ENCODE measurements at regions not wholly inside any gene's neighbourhood (a gene's known extent, or its start where the extent isn't known, plus 50 kb on each side); places are given as distances from the start of the nearest gene placed in this dataset.
A peak's percentile ranks its signal among the peaks of the same experiment; 100 is the strongest.

- Histone ChIP-seq H3K36me3 (ENCODE audit: control insufficient read depth, insufficient read depth, low read length) (no peaks in the 10 kb centered on the region), H3K4me3 (ENCODE audit: low read depth, low read length) (no peak overlapping the region), H3K4me1 (ENCODE audit: control insufficient read depth, insufficient read depth, low read length) (peaks cover 12% of the 10 kb centered on the region), H3K9me3 (ENCODE audit: control insufficient read depth, insufficient read depth, low read length) (no peaks in the 10 kb centered on the region), H3K27ac (ENCODE audit: low read depth, low read length) (peak overlapping the region; percentile 63), H3K27me3 (ENCODE audit: control insufficient read depth, insufficient read depth, low read length) (no peaks in the 10 kb centered on the region)
- peak in 5 of 6 donors; percentile 17 to 69 (median 33) for DNase-seq (ENCODE audit: low read depth in 4 of 6, low spot score in 6 of 6)
- WGBS (ENCODE audit: insufficient coverage): 28% methylated on average over 5 of the region's 6 CpGs
Measured at GRCh38 chr6:14350210-14350609, 232.6 kb downstream of the CD83 start.

- no peak for DNase-seq (ENCODE audit: low read depth in 4 of 6, low spot score in 6 of 6)
- no peak overlapping the region for H3K4me3 ChIP-seq (ENCODE audit: low read depth, low read length)
- H3K27me3 ChIP-seq (ENCODE audit: control insufficient read depth, insufficient read depth, low read length): no peaks in the 10 kb centered on the region
- WGBS (ENCODE audit: insufficient coverage): 93% methylated on average over 2 of the region's 3 CpGs
- H3K9me3 ChIP-seq (ENCODE audit: control insufficient read depth, insufficient read depth, low read length): no peaks in the 10 kb centered on the region
- H3K4me1 ChIP-seq (ENCODE audit: control insufficient read depth, insufficient read depth, low read length): peaks cover 12% of the 10 kb centered on the region
- H3K27ac ChIP-seq (ENCODE audit: low read depth, low read length): no peak overlapping the region
- H3K36me3 ChIP-seq (ENCODE audit: control insufficient read depth, insufficient read depth, low read length): no peaks in the 10 kb centered on the region
Measured at GRCh38 chr6:14353281-14353680, 235.7 kb downstream of the CD83 start.

- H3K27me3 ChIP-seq (ENCODE audit: control insufficient read depth, insufficient read depth, low read length): no peaks in the 10 kb centered on the region
- H3K36me3 ChIP-seq (ENCODE audit: control insufficient read depth, insufficient read depth, low read length): no peaks in the 10 kb centered on the region
- DNase-seq (ENCODE audit: low read depth in 4 of 6, low spot score in 6 of 6): no peak
- no peak overlapping the region for H3K27ac ChIP-seq (ENCODE audit: low read depth, low read length)
- no peaks in the 10 kb centered on the region for H3K9me3 ChIP-seq (ENCODE audit: control insufficient read depth, insufficient read depth, low read length)
- peaks cover 12% of the 10 kb centered on the region for H3K4me1 ChIP-seq (ENCODE audit: control insufficient read depth, insufficient read depth, low read length)
- no CpG with 5 or more reads among the region's 2 CpGs for WGBS (ENCODE audit: insufficient coverage)
- H3K4me3 ChIP-seq (ENCODE audit: low read depth, low read length): no peak overlapping the region
Measured at GRCh38 chr6:14353798-14354197, 236.2 kb downstream of the CD83 start.

GRCh38 chr6:14354919-14355572, 237.5 kb downstream of the CD83 start:
- Histone ChIP-seq H3K4me3 (ENCODE audit: low read depth, low read length) (no peak overlapping the region), H3K36me3 (ENCODE audit: control insufficient read depth, insufficient read depth, low read length) (no peaks in the 10 kb centered on the region), H3K27me3 (ENCODE audit: control insufficient read depth, insufficient read depth, low read length) (no peaks in the 10 kb centered on the region), H3K9me3 (ENCODE audit: control insufficient read depth, insufficient read depth, low read length) (no peaks in the 10 kb centered on the region), H3K27ac (ENCODE audit: low read depth, low read length) (no peak overlapping the region), H3K4me1 (ENCODE audit: control insufficient read depth, insufficient read depth, low read length) (peaks cover 9% of the 10 kb centered on the region)
- peak in 1 of 6 donors; percentile 35 for DNase-seq (ENCODE audit: low read depth in 4 of 6, low spot score in 6 of 6)
- WGBS (ENCODE audit: insufficient coverage): 26% methylated on average over 2 of the region's 5 CpGs

GRCh38 chr6:14359438-14359837, 241.9 kb downstream of the CD83 start:
- H3K9me3 ChIP-seq (ENCODE audit: control insufficient read depth, insufficient read depth, low read length): no peaks in the 10 kb centered on the region
- no peaks in the 10 kb centered on the region for H3K4me1 ChIP-seq (ENCODE audit: control insufficient read depth, insufficient read depth, low read length)
- no peak for DNase-seq (ENCODE audit: low read depth in 4 of 6, low spot score in 6 of 6)
- H3K27ac ChIP-seq (ENCODE audit: low read depth, low read length): no peak overlapping the region
- no peaks in the 10 kb centered on the region for H3K27me3 ChIP-seq (ENCODE audit: control insufficient read depth, insufficient read depth, low read length)
- H3K4me3 ChIP-seq (ENCODE audit: low read depth, low read length): no peak overlapping the region
- H3K36me3 ChIP-seq (ENCODE audit: control insufficient read depth, insufficient read depth, low read length): no peaks in the 10 kb centered on the region
- WGBS (ENCODE audit: insufficient coverage): 94% methylated on average over 2 of the region's 5 CpGs

GRCh38 chr6:14360565-14360964, 243.0 kb downstream of the CD83 start:
- no peaks in the 10 kb centered on the region for H3K27me3 ChIP-seq (ENCODE audit: control insufficient read depth, insufficient read depth, low read length)
- no peaks in the 10 kb centered on the region for H3K9me3 ChIP-seq (ENCODE audit: control insufficient read depth, insufficient read depth, low read length)
- WGBS (ENCODE audit: insufficient coverage): 91% methylated on average over 4 of the region's 7 CpGs
- H3K4me1 ChIP-seq (ENCODE audit: control insufficient read depth, insufficient read depth, low read length): no peaks in the 10 kb centered on the region
- H3K4me3 ChIP-seq (ENCODE audit: low read depth, low read length): no peak overlapping the region
- no peak overlapping the region for H3K27ac ChIP-seq (ENCODE audit: low read depth, low read length)
- H3K36me3 ChIP-seq (ENCODE audit: control insufficient read depth, insufficient read depth, low read length): no peaks in the 10 kb centered on the region
- DNase-seq (ENCODE audit: low read depth in 4 of 6, low spot score in 6 of 6): no peak

- no peaks in the 10 kb centered on the region for H3K4me1 ChIP-seq (ENCODE audit: control insufficient read depth, insufficient read depth, low read length)
- H3K36me3 ChIP-seq (ENCODE audit: control insufficient read depth, insufficient read depth, low read length): no peaks in the 10 kb centered on the region
- H3K9me3 ChIP-seq (ENCODE audit: control insufficient read depth, insufficient read depth, low read length): no peaks in the 10 kb centered on the region
- H3K27me3 ChIP-seq (ENCODE audit: control insufficient read depth, insufficient read depth, low read length): no peaks in the 10 kb centered on the region
- WGBS (ENCODE audit: insufficient coverage): 57% methylated on average over 1 of the region's 2 CpGs
- H3K27ac ChIP-seq (ENCODE audit: low read depth, low read length): no peak overlapping the region
- no peak for DNase-seq (ENCODE audit: low read depth in 4 of 6, low spot score in 6 of 6)
- no peak overlapping the region for H3K4me3 ChIP-seq (ENCODE audit: low read depth, low read length)
Measured at GRCh38 chr6:14361297-14361696, 243.7 kb downstream of the CD83 start.

GRCh38 chr6:14361956-14362587, 244.5 kb downstream of the CD83 start:
- H3K27ac ChIP-seq (ENCODE audit: low read depth, low read length): no peak overlapping the region
- 92% methylated on average over 1 of the region's 5 CpGs for WGBS (ENCODE audit: insufficient coverage)

GRCh38 chr6:14364370-14364769, 246.8 kb downstream of the CD83 start:
- no peaks in the 10 kb centered on the region for H3K36me3 ChIP-seq (ENCODE audit: control insufficient read depth, insufficient read depth, low read length)
- no peak overlapping the region for H3K4me3 ChIP-seq (ENCODE audit: low read depth, low read length)
- H3K27me3 ChIP-seq (ENCODE audit: control insufficient read depth, insufficient read depth, low read length): no peaks in the 10 kb centered on the region
- no peaks in the 10 kb centered on the region for H3K9me3 ChIP-seq (ENCODE audit: control insufficient read depth, insufficient read depth, low read length)
- H3K27ac ChIP-seq (ENCODE audit: low read depth, low read length): no peak overlapping the region
- no peak for DNase-seq (ENCODE audit: low read depth in 4 of 6, low spot score in 6 of 6)
- 100% methylated on average over 1 of the region's 5 CpGs for WGBS (ENCODE audit: insufficient coverage)
- H3K4me1 ChIP-seq (ENCODE audit: control insufficient read depth, insufficient read depth, low read length): no peaks in the 10 kb centered on the region

More at GRCh38 chr6:14361956-14362587, 244.5 kb downstream of the CD83 start:
- H3K9me3 ChIP-seq (ENCODE audit: control insufficient read depth, insufficient read depth, low read length): no peaks in the 10 kb centered on the region
- no peaks in the 10 kb centered on the region for H3K27me3 ChIP-seq (ENCODE audit: control insufficient read depth, insufficient read depth, low read length)
- DNase-seq (ENCODE audit: low read depth in 4 of 6, low spot score in 6 of 6): peak in 1 of 6 donors; percentile 19
- no peaks in the 10 kb centered on the region for H3K4me1 ChIP-seq (ENCODE audit: control insufficient read depth, insufficient read depth, low read length)
- no peak overlapping the region for H3K4me3 ChIP-seq (ENCODE audit: low read depth, low read length)
- H3K36me3 ChIP-seq (ENCODE audit: control insufficient read depth, insufficient read depth, low read length): no peaks in the 10 kb centered on the region

GRCh38 chr6:14365393-14365792, 247.8 kb downstream of the CD83 start:
- Histone ChIP-seq H3K27ac (ENCODE audit: low read depth, low read length) (no peak overlapping the region), H3K27me3 (ENCODE audit: control insufficient read depth, insufficient read depth, low read length) (no peaks in the 10 kb centered on the region), H3K4me3 (ENCODE audit: low read depth, low read length) (no peak overlapping the region), H3K36me3 (ENCODE audit: control insufficient read depth, insufficient read depth, low read length) (no peaks in the 10 kb centered on the region), H3K4me1 (ENCODE audit: control insufficient read depth, insufficient read depth, low read length) (no peaks in the 10 kb centered on the region), H3K9me3 (ENCODE audit: control insufficient read depth, insufficient read depth, low read length) (no peaks in the 10 kb centered on the region)
- no peak for DNase-seq (ENCODE audit: low read depth in 4 of 6, low spot score in 6 of 6)
- no CpG with 5 or more reads among the region's 1 CpG for WGBS (ENCODE audit: insufficient coverage)
